H1 (cell line): ENCODE measurements at regions not wholly inside any gene's neighbourhood (a gene's known extent, or its start where the extent isn't known, plus 50 kb on each side); places are given as distances from the start of the nearest gene placed in this dataset.

Experiments used
- BACH1 ChIP-seq: IDR thresholded peaks from 2 replicates; pipeline ENCODE4 v1.6.1; 2012; ENCODE audit warnings: low read length, improper control_type of control experiment
- CHD7 ChIP-seq: fragments of 300-600 bp; sonication (generic); IDR thresholded peaks from 2 replicates; pipeline ENCODE4 v1.7.1; 2012; ENCODE audit warnings: low read length, moderate library complexity, mild to moderate bottlenecking, inconsistent platforms; ENCODE audit not compliant: insufficient replicate concordance
- E2F6 ChIP-seq: IDR thresholded peaks from 2 replicates; pipeline ENCODE4 v1.6.1; 2012; ENCODE audit warnings: inconsistent platforms
- KDM5A ChIP-seq: fragments of 200-600 bp; IDR thresholded peaks from 2 replicates; pipeline ENCODE4 v1.7.1; 2012; ENCODE audit warnings: mild to moderate bottlenecking, low read length, inconsistent platforms, mixed read lengths
- MAX ChIP-seq: IDR thresholded peaks from 2 replicates; pipeline ENCODE4 v1.6.1; 2012; ENCODE audit warnings: inconsistent platforms

- TF ChIP-seq CHD7: no peak
- no peak for TF ChIP-seq MAX
- no peak for TF ChIP-seq BACH1
- no peak for TF ChIP-seq KDM5A
- no peak for TF ChIP-seq E2F6
Observed at GRCh38 chr2:139526781-139527180, 746.6 kb upstream of the NXPH2 start (continued).
